Activated CD8-positive, alpha-beta memory T cell treated with anti-CD3 and anti-CD28 coated beads, Interleukin-2, amount 50 U/mL, for 1 hour (primary cell): ENCODE measurements at regions not wholly inside any gene's neighbourhood (a gene's known extent, or its start where the extent isn't known, plus 50 kb on each side); places are given as distances from the start of the nearest gene placed in this dataset.
"Not testable (repeated sequence)": the region's sequence is repeated elsewhere in the genome, so short reads cannot be mapped to it uniquely, and the experiment has no call there.

Experiments used
- DNase-seq: peaks from one replicate; pipeline ENCODE4 v3.0.0-alpha.2; 2020; ENCODE audit errors: extremely low read depth

DNA sequence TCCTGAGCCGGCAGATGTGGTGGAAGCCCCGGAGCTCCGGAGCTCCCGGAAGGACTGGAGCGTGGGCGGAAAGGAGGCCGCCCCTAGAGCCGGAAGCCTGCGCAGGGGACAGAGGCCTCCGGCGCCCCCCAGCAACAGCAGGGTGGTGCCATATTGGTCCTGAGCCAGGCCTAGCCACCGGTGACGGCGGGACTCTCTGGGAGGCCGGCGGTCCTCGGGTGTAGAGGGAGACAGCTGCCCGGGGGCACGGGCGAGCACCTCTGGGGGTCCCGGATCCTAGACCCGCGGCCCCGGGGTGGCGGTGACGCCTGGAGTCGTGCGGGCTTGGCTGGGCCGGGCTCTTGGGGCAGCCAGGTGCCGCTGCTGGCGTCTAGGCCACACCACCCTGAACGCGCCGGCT lies 1472.2 kb downstream of the FOXD4L5 start:
- DNase-seq = not testable (repeated sequence)

DNA sequence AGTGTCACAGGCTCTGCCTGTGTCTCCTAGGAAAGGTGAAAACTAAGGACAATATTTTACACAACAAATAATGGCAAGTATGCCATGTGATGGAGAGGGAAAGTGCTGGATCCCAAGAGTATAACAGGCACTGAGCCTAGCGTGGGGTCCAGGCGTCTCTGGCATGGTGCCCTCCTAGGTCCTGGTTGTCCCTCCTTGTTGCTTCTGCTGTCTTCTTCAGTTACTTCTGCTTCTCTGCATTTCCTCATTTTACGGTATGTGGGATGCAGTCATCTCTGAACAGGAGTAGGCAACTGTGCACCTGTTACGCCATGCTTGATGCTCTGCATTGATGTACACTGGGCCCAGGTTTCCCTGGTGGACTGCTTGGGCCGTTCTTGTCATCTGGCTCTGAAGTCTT lies 1480.8 kb downstream of the FOXD4L5 start:
- DNase-seq = not testable (repeated sequence)

DNA sequence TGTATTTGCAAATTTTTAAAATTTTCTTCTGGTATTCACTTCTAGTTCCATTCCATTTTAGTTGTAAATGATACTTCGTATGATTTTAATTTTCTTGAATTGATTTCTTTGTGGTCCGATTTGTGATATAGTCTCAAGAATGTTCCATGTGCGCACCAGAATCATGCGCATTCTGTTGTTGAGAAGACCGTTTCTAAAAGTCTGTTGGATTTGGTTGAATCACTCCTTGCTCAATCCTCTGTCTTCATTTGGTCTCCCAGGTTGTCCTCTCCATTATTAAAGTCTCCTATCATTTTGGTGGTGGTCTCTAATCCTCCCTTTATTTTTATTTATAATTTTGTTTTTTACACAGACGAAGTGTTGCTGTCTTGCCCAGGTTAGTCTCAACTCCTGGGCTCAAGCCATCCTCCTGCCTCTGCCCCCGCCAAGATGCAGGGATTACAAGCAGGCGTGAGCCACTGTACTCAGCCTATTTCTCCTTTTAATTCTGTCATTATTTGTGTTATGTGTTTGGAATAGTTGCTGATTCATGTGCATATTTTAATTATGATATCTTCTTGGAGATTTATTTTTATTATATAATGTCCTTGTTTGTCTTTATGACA lies 1490.8 kb downstream of the FOXD4L5 start:
- DNase-seq = not testable (repeated sequence)

DNA sequence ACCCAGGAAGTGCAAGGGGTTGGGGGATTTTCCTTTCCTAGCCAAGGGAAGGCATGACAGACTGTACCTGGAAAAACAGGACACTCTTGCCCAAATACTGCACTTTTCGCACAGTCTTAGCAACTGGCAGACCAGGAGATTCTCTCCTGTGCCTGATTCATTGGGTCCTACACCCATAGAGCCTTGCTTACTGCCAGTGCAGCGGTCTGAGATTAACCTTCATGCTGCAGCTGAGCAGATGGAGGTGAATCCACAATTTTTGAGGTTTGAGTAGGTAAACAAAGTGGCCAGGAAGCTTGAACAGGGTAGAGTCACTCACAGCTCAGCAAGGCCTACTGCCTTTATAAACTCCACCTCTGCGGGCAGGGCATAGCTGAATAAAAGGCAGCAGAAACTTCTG lies 1497.6 kb downstream of the FOXD4L5 start:
- not testable (repeated sequence) for DNase-seq

DNA sequence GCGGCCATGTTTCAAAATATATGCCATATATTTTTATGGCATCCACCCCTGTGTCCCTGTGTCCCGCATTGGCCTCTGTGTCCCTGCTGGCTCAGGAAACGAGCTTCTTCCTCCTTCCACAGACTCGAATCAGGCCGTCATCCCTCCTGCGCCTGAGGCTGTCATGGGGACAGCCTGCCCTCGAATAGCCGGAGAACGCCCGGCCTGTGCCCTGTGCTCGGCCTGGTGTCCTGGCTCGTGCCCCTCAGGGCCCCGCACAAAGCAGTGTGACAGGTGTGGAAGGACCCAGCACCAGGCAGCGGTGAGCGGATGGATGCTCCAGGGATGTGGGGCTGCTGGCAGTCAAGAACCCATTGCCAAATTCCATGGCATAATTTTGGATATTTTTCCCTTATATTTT lies 1500.0 kb downstream of the FOXD4L5 start:
- DNase-seq = not testable (repeated sequence)

DNA sequence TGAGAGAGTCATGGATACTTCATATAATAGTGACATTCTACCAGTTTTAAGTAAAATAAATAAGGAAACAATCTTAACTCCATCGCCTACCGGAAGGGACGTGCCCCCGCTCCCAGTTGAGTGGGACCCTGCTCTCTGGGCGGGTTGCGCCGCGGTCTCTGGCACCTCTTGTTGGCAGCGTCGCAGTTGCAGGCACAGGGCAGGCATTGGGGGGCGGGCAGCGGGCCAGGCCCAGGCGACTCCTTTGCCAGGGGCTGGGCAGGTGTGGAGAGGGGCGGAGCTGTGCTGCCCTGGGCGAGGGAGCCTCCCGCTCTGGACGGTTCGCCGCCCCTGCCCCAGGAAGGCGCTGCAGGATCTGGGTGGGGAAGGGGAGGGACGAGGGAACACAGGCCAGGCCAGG lies 1500.6 kb downstream of the FOXD4L5 start:
- DNase-seq = not testable (repeated sequence)

DNA sequence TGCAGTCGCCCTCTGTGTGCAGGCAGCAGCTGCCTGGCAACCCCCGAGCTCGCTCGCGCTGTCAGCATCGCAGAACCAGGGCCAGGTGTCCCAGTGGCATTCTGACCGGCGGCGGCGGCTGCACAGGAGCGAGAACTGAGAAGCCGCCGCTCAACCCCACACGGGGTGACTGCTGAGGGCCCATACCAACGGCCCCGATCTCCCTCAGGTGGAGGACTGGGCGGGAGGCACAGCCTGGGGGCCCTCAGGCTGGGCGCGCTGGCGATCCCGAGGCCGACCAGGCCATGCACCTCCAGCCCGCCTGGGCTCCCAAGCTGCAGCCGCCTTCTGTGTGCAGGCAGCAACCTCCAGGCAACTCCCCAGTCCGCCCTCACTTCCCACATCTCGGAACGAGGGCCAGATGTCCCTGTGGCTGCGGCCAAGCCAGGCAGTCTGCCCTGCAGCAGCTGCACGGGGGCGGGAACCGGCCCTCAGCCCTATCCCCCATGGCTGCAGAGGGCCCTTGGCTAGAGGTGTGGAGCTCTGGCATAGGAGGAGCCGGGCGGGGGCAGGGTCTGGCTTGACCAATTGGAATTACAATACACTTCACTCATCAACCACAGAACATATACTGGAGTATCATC lies 1503.1 kb downstream of the FOXD4L5 start:
- not testable (repeated sequence) for DNase-seq

DNA sequence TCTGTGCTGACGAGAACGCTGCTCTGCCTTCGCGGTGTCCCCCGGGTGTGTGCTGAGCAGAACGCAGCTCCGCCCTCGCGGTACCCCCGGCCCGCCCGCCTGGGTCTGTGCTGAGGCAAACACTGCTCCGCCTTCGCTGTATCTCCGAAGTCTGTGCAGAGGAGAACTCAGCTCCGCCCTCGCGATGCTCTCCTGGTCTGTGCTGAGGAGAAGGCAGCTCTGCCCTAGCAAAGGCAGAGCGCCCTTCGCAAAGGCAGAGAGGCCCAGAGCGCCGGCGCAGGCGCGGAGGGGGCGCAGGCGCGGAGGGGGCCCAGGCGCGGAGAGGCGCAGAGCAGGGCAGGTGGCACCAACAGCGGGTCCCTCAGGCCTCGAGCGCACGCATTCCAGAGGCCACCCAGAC lies 1503.6 kb downstream of the FOXD4L5 start:
- not testable (repeated sequence) for DNase-seq

DNA sequence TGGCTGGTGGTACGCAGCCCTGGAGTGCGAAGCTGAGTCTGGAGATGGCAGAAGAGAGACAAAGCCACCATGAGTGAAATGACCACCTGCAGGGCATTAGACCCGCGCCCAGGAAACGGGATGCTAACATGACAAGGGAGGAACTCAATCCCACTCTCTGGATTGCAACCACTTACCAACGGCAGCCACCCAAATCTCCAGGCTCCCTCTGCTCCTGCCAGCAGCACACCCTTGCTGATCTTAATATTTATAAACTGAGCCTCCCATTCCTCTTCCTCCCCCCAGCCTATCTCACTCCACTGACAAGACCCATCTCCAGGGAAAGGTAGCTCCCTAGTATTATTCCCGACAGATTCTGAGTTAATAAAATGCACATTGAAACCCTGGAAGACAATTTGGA lies 1508.8 kb downstream of the FOXD4L5 start:
- not testable (repeated sequence) for DNase-seq

DNA sequence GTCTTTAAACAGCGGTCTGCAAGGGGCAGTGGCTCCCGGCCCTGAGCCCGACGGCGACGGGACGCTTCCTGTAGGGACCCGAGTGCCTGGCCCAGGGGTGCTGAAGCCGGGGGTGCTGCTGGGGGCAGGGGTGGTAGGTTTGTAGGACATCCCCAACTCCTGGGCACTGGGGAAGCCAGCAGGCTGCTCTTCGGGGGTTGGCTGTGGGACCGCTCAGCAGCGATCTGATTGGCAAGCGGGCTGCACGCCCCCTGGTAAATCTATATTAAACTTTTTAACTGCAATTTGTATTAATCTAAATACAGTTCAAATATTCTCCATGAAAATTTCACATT lies 1510.0 kb downstream of the FOXD4L5 start:
- DNase-seq = not testable (repeated sequence)

DNA sequence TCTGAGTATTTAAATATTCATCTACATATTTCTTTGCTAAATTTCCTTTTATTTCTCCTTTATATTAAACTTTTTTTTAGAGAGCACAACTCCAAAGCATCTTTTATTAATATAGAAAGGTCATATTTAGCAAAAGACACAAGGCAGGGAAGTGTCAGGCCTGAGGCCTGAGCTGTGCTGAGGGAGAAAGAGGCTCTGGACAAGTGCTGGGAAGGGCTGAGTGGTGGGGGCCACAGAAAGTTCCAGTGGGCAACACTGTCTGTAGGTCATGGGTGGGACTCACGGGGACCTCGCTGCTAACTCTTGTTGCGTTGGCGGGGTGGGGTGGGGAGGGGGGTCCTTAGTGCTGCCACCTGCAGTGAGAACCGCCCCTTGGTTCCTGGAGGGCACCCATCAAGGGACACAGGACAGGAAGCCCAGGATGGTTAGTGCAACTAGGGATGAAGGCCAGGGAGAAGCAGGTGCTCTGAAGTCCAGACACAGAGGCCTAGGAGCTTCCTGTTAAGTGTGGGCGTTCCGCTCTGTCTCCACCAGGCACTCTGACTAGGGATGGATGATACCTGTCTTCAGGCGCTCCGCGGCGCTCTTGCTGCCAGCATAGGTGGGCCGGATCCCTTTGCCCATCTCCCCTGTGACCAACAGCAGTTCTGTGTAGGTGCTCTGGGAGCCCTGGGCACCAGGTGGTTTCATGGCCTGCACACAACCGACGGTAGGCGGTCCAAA lies 1510.5 kb downstream of the FOXD4L5 start:
- not testable (repeated sequence) for DNase-seq

DNA sequence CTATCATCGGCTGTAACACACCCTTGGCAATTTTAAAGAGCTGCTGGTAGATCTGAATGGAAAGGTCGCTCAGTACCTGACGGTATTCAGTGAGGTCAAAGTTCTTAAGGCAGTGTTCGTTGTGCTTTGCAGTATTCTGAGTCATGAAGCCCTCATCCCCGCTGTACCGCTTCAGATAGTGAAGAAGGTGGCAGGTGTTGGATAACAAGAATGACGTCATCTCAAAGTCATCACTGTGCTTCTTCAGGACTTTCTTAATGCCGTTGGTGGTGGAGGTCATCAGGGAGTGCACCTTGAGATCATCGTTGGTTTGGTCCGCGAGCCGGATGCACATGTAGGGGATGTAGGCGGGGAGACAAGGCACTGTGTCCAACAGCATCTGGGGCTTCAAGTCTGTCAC lies 1522.8 kb downstream of the FOXD4L5 start:
- DNase-seq = not testable (repeated sequence)

DNA sequence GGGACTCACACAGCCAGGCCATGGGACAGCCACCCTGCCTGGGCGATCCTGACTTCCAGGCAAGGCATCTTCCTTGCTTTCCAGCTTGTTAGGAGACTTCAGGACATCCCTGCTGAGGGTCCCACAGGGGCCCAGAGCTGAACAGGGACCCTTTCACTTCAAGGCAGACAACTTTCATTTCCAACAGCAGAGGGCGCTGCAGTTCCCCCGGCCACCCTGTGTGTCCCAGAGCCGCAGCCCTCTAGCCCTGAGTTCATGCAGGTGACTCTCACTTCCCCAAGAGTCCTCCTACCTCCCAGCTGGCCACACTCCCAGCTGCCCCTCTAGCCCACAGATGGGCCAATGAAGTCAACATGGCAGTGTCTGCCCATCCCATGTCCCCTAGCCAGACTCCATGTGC lies 1556.0 kb downstream of the FOXD4L5 start:
- DNase-seq = not testable (repeated sequence)

DNA sequence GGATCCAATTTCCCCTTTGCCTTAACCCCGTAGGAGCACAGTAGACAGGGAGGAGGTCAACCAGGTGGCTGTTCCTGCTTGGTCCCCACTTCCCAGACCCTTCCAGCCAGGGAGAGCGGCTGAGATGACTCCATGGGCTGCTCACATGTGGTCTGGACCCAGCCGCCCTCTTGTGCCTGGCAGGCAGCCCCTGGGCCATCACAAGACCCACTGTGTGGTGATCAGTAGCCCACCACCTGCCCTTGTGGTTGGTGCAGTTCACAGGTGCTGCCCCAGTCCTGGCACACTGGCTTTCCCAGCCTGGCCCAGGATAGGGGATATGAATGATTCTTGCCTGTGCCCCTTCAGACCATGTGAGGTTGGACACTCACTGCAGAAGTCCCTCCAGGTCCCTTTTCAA lies 1556.7 kb downstream of the FOXD4L5 start:
- no peak for DNase-seq

DNA sequence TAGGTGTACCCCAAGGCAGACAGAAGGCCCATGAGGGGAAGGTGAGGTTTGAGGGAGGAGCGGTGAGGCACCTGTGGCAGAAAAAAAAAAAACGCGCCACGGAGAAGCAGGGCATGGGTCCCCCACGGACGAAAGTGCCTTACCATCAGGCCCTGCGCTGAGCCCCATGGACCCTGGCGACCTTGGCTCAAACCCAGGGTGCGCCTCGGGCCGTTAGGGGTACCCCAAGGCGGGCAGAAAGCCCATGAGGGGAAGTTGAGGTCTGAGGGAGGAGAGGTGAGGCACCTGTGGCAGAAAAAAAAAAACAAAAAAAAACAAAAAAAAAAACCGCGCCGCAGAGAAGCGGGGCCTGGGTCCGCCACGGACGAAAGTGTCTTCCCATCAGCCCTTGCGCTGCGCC lies 1576.7 kb downstream of the FOXD4L5 start:
- DNase-seq = not testable (repeated sequence)

DNA sequence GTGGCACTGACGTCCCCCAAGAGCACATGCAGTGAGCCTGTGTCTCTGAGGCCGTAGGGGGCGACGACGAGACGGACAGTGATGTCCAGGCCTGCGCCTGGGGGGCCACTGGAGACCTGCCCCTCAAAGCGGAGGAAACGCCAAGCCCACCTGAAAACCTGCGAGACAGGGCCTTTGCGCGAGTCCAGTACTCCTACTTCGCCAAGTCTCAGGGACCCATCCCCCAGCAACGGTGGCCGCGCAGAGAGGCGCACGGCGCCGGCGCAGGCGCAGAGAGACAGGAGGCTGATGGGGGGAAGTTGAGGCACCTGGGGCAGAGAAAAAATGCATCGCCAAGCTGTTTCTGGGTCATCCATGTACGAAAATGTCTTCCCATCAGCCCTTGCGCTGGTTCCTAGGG lies 1580.6 kb downstream of the FOXD4L5 start:
- DNase-seq = not testable (repeated sequence)

DNA sequence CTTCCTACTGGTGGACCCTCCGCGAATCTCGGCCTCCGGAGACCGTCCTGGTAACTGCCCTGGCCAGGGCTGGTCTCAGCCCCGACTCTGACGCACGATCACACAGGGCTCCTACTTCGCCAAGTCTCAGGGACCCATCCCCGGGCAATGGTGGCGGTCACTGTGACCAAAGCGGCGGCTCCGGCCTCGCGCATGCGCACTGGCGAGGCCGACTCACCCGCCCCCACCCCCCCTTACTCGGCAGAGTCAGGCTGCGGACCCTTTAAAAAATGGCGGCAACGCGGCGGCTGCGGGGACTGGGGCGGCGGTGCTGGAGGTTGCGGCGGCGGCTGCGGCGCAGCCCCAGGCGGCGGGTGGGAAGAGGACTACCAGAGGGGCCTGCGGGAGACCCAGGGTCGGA lies 1581.3 kb downstream of the FOXD4L5 start:
- DNase-seq = not testable (repeated sequence)

DNA sequence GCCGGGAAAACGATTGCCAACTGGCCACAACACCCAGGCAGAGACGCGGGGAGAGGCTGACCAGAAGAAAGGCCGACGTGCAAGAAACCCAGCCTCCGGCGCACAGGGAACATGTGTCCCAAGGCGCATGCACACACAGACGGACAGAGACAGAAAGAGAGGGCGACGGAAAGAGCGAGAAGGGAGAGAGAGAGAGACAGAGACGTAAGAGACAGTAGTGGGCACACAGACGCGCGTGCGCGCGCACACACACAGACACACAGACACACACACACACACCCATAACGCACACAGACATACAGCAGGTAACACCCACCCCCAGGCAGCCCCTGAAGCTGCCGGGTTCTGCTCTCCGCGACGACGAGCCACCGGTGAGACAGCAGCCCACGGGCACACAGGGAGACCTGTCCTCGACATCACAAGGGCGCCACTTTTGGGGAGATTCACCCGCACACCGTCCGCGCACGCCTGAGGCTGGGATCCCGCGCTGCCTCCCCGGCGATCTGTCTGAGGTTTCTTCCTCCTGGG lies 1581.8 kb downstream of the FOXD4L5 start:
- not testable (repeated sequence) for DNase-seq
